Esophagus squamous epithelium (tissue), 5 donors: ENCODE measurements at regions not wholly inside any gene's neighbourhood (a gene's known extent, or its start where the extent isn't known, plus 50 kb on each side); places are given as distances from the start of the nearest gene placed in this dataset.

Experiments used
- DNase-seq: peaks from one replicate; lab custom pipeline; 2025; lab: John Stamatoyannopoulos, UW
- H3K27ac ChIP-seq, 4 donors: fragments of 200-600 bp; sonication (generic); one replicate each; pipeline ENCODE4 v1.5.1; 2016 to 2019; ENCODE audit warnings: mild to moderate bottlenecking in 1 of 4
- H3K27me3 ChIP-seq, 4 donors: fragments of 200-600 bp; sonication (generic); 1 replicate in 3 of 4; 2 replicates in 1 of 4; pipeline versions ENCODE4 v1.5.1 to v1.6.0; 2017 to 2021; ENCODE audit warnings: antibody characterized with exemption in 1 of 4
- H3K36me3 ChIP-seq, 3 donors: fragments of 200-600 bp; sonication (generic); one replicate each; pipeline ENCODE4 v1.5.1; 2016 to 2019
- H3K4me1 ChIP-seq, 3 donors: fragments of 200-600 bp; sonication (generic); one replicate each; pipeline ENCODE4 v1.5.1; 2017 to 2019
- H3K4me3 ChIP-seq, 4 donors: fragments of 200-600 bp; sonication (generic); 1 replicate in 3 of 4; 2 replicates in 1 of 4; pipeline ENCODE4 v1.5.1; 2016 to 2019; ENCODE audit warnings: mild to moderate bottlenecking in 2 of 4, moderate library complexity in 1 of 4
- H3K9me3 ChIP-seq, 3 donors: fragments of 200-600 bp; sonication (generic); one replicate each; pipeline ENCODE4 v1.5.1; 2016 to 2019
- CTCF ChIP-seq, 6 experiments: fragments of 450-650 bp in 4 of 6; fragments of 200-600 bp in 2 of 6; sonication (generic) in 2 of 6; IDR thresholded peaks; one replicate each; pipeline ENCODE4 v1.5.1; 2016 to 2019; ENCODE audit warnings: antibody characterized with exemption in 6 of 6, mild to moderate bottlenecking in 4 of 6, moderate library complexity in 4 of 6
- POLR2A ChIP-seq, 4 donors: fragments of 450-650 bp; IDR thresholded peaks; one replicate each; pipeline ENCODE4 v1.6.1; 2017; ENCODE audit warnings: antibody characterized with exemption in 4 of 4, mild to moderate bottlenecking in 4 of 4, moderate library complexity in 3 of 4
- WGBS, 2 donors: methylation state at CpG; one replicate each; pipeline ENCODE4 v1.1.5; 2018; 5-methylcytosine and 5-hydroxymethylcytosine counted together
- intact Hi-C: fragments of 100-400 bp; cut with DNase I; formaldehyde crosslinking; loops from one replicate; pipeline ENCODE4 v1.15.0; 2022
- donor health status: DM: yes; HTN: yes; CAD: no.

GRCh38 chr18:39172695-39173421, 1607.3 kb upstream of the CELF4 start:
- H3K4me3 ChIP-seq: no peak overlapping the region
- H3K9me3 ChIP-seq: no peaks in the 10 kb centered on the region
- no peak overlapping the region for H3K27ac ChIP-seq
- no peaks in the 10 kb centered on the region for H3K27me3 ChIP-seq
- DNase-seq: no peak
- intact Hi-C loops: no loop called here
- no peaks in the 10 kb centered on the region for H3K4me1 ChIP-seq
- H3K36me3 ChIP-seq: no peaks in the 10 kb centered on the region
- 70 to 71% methylated on average over 4 of the region's 4 CpGs for WGBS, 2 donors
- TF ChIP-seq CTCF (IDR thresholded peaks at IDR 0.05) (no peak), POLR2A (IDR thresholded peaks at IDR 0.05) (no peak)

- 67 to 78% methylated on average over 1 of the region's 1 CpG for WGBS, 2 donors
- H3K4me3 ChIP-seq: no peak overlapping the region
- TF ChIP-seq CTCF (IDR thresholded peaks at IDR 0.05) (no peak), POLR2A (IDR thresholded peaks at IDR 0.05) (no peak)
Observed at GRCh38 chr18:39168723-39169122, 1603.1 kb upstream of the CELF4 start.

GRCh38 chr18:39167990-39168389, 1602.4 kb upstream of the CELF4 start:
- TF ChIP-seq CTCF (IDR thresholded peaks at IDR 0.05) (no peak), POLR2A (IDR thresholded peaks at IDR 0.05) (no peak)
- Histone ChIP-seq H3K4me1 (no peaks in the 10 kb centered on the region), H3K4me3 (no peak overlapping the region), H3K36me3 (no peaks in the 10 kb centered on the region), H3K9me3 (no peaks in the 10 kb centered on the region), H3K27me3 (no peaks in the 10 kb centered on the region), H3K27ac (no peak overlapping the region)
- DNase-seq: no peak
- intact Hi-C loops: no loop called here
- WGBS, 2 donors: 73 to 86% methylated on average over 2 of the region's 2 CpGs

More at GRCh38 chr18:39168723-39169122, 1603.1 kb upstream of the CELF4 start:
- no peaks in the 10 kb centered on the region for H3K4me1 ChIP-seq
- no peaks in the 10 kb centered on the region for H3K27me3 ChIP-seq
- no peak for DNase-seq
- H3K36me3 ChIP-seq: no peaks in the 10 kb centered on the region
- intact Hi-C loops: no loop called here
- no peaks in the 10 kb centered on the region for H3K9me3 ChIP-seq
- H3K27ac ChIP-seq: no peak overlapping the region

GRCh38 chr18:39166776-39167175, 1601.2 kb upstream of the CELF4 start:
- H3K4me3 ChIP-seq: no peak overlapping the region
- no peaks in the 10 kb centered on the region for H3K36me3 ChIP-seq
- no peak overlapping the region for H3K27ac ChIP-seq
- DNase-seq: no peak
- intact Hi-C loops: no loop called here
- H3K27me3 ChIP-seq: no peaks in the 10 kb centered on the region
- no peaks in the 10 kb centered on the region for H3K9me3 ChIP-seq
- H3K4me1 ChIP-seq: no peaks in the 10 kb centered on the region
- no peak for TF ChIP-seq POLR2A (IDR thresholded peaks at IDR 0.05)
- TF ChIP-seq CTCF (IDR thresholded peaks at IDR 0.05): no peak

GRCh38 chr18:39162013-39162827, 1596.6 kb upstream of the CELF4 start:
- intact Hi-C loops: no loop called here
- no peaks in the 10 kb centered on the region for H3K36me3 ChIP-seq
- H3K9me3 ChIP-seq: no peaks in the 10 kb centered on the region
- no peak overlapping the region for H3K4me3 ChIP-seq
- no peaks in the 10 kb centered on the region for H3K4me1 ChIP-seq
- H3K27ac ChIP-seq: no peak overlapping the region
- WGBS, 2 donors: 88 to 91% methylated on average over 11 of the region's 11 CpGs
- DNase-seq: no peak
- H3K27me3 ChIP-seq: no peaks in the 10 kb centered on the region
- TF ChIP-seq CTCF (IDR thresholded peaks at IDR 0.05): no peak
- TF ChIP-seq POLR2A (IDR thresholded peaks at IDR 0.05): no peak
